Ishikawa (cell line): ENCODE measurements at regions not wholly inside any gene's neighbourhood (a gene's known extent, or its start where the extent isn't known, plus 50 kb on each side); places are given as distances from the start of the nearest gene placed in this dataset.

Experiments used
- CEBPB ChIP-seq: IDR thresholded peaks from 2 replicates; pipeline ENCODE4 v1.6.1; 2012
- CREB1 ChIP-seq: IDR thresholded peaks from 2 replicates; pipeline ENCODE4 v1.6.1; 2012; ENCODE audit warnings: low read depth
- EGR1 ChIP-seq: IDR thresholded peaks from 2 replicates; pipeline ENCODE4 v1.6.1; 2012
- EP300 ChIP-seq: IDR thresholded peaks from 2 replicates; pipeline ENCODE4 v1.6.1; 2012; ENCODE audit warnings: borderline replicate concordance
- FOXM1 ChIP-seq: IDR thresholded peaks from 2 replicates; pipeline ENCODE4 v1.6.1; 2012; ENCODE audit warnings: low read depth, borderline replicate concordance
- MAX ChIP-seq: IDR thresholded peaks from 2 replicates; pipeline ENCODE4 v1.6.1; 2012
- NFIC ChIP-seq: IDR thresholded peaks from 2 replicates; pipeline ENCODE4 v1.6.1; 2012
- RAD21 ChIP-seq: IDR thresholded peaks from 2 replicates; pipeline ENCODE4 v1.6.1; 2012; ENCODE audit warnings: low read depth
- REST ChIP-seq: IDR thresholded peaks from 2 replicates; pipeline ENCODE4 v1.6.1; 2012; ENCODE audit warnings: low read depth, mild to moderate bottlenecking
- TAF1 ChIP-seq: IDR thresholded peaks from 2 replicates; pipeline ENCODE4 v1.6.1; 2012; ENCODE audit warnings: low read depth, mild to moderate bottlenecking
- TCF12 ChIP-seq: IDR thresholded peaks from 2 replicates; pipeline ENCODE4 v1.6.1; 2012; ENCODE audit warnings: low read depth
- TEAD4 ChIP-seq: IDR thresholded peaks from 2 replicates; pipeline ENCODE4 v1.6.1; 2012
- USF1 ChIP-seq: IDR thresholded peaks from 2 replicates; pipeline ENCODE4 v1.6.1; 2012
- YY1 ChIP-seq: IDR thresholded peaks from 2 replicates; pipeline ENCODE4 v1.6.1; 2012; ENCODE audit warnings: low read depth
- ZBTB7A ChIP-seq: IDR thresholded peaks from 2 replicates; pipeline ENCODE4 v1.6.1; 2012; ENCODE audit warnings: low read depth

GRCh38 chr2:228876276-228876675, 394.8 kb downstream of the PID1 start:
- no peak for TF ChIP-seq CREB1
- no peak for TF ChIP-seq TCF12
- no peak for TF ChIP-seq TEAD4
- no peak for TF ChIP-seq EP300
- no peak for TF ChIP-seq ZBTB7A
- no peak for TF ChIP-seq YY1
- no peak for TF ChIP-seq EGR1
- no peak for TF ChIP-seq MAX
- TF ChIP-seq NFIC = no peak
- no peak for TF ChIP-seq FOXM1
- TF ChIP-seq USF1 = no peak
- TF ChIP-seq CEBPB = no peak
- TF ChIP-seq TAF1 = no peak
- TF ChIP-seq RAD21 = no peak
- TF ChIP-seq REST = no peak

- TF ChIP-seq REST = no peak
Observed at GRCh38 chr2:228875152-228875900, 395.8 kb downstream of the PID1 start.

- no peak for TF ChIP-seq FOXM1
- TF ChIP-seq YY1 = no peak
- no peak for TF ChIP-seq REST
- TF ChIP-seq TCF12 = no peak
Observed at GRCh38 chr2:228871012-228871411, 400.1 kb downstream of the PID1 start.

- TF ChIP-seq TAF1 = no peak
- no peak for TF ChIP-seq MAX
Observed at GRCh38 chr2:228869636-228870264, 401.3 kb downstream of the PID1 start.

- no peak for TF ChIP-seq CREB1
- TF ChIP-seq USF1 = no peak
- TF ChIP-seq NFIC = no peak
- no peak for TF ChIP-seq TEAD4
- no peak for TF ChIP-seq EP300
- no peak for TF ChIP-seq TCF12
- TF ChIP-seq ZBTB7A = no peak
- no peak for TF ChIP-seq REST
- TF ChIP-seq MAX = no peak
- no peak for TF ChIP-seq EGR1
- no peak for TF ChIP-seq CEBPB
- TF ChIP-seq YY1 = no peak
- TF ChIP-seq RAD21 = no peak
- no peak for TF ChIP-seq FOXM1
- no peak for TF ChIP-seq TAF1
Observed at GRCh38 chr2:228867406-228867805, 403.7 kb downstream of the PID1 start.
